HepG2 (cell line): ENCODE measurements at regions not wholly inside any gene's neighbourhood (a gene's known extent, or its start where the extent isn't known, plus 50 kb on each side); places are given as distances from the start of the nearest gene placed in this dataset.

Experiments used
- ATAC-seq: fragments of 200-7000 bp; cut with Tn5 transposase; 3 replicates; pipeline ENCODE4 v1.9.1; 2020; ENCODE audit warnings: mild to moderate bottlenecking, moderate library complexity
- BruUV-seq: library from RNA; stranded (reverse); fragments of 400-500 nt; replicated peaks from 2 replicates; lab custom pipeline; 2021; lab: Mats Ljungman, UMichigan
- CTCF ChIA-PET: fragments of 300-600 bp; formaldehyde crosslinking; extraction: SDS; loops from one replicate; lab custom pipeline; 2021; ENCODE audit warnings: low total read pairs, inconsistent platforms, low intra/inter-chr PET ratio; lab: Yijun Ruan, JAX
- POLR2A ChIA-PET: fragments of 350-600 bp; sonication (Branson Sonifier 250); formaldehyde crosslinking; loops from one replicate; lab custom pipeline; 2020; ENCODE audit warnings: antibody characterized with exemption, inconsistent platforms; lab: Yijun Ruan, JAX
- DNase-seq: peaks from one replicate; pipeline ENCODE4 v3.0.0-alpha.2; 2015; ENCODE audit warnings: low spot score
- FAIRE-seq: peaks from 3 replicates; lab custom pipeline; 2011; peaks lifted over from hg19 to GRCh38; lab: Jason Lieb, UNC
- H2AFZ ChIP-seq: one replicate; pipeline ENCODE4 v1.6.1; 2011; ENCODE audit warnings: low read length, inconsistent platforms
- H3K27ac ChIP-seq: fragments of 300-600 bp; 3 replicates; pipeline ENCODE4 v1.8.0; 2011; ENCODE audit warnings: mixed run types, mild to moderate bottlenecking, mixed read lengths, low read length, inconsistent platforms; ENCODE audit not compliant: insufficient read depth; ENCODE audit errors: extremely low read length
- H3K27me3 ChIP-seq, 2 experiments: fragments of 200-600 bp in 1 of 2; 2 replicates in 1 of 2; 3 replicates in 1 of 2; pipeline versions ENCODE4 v1.6.0 to v1.8.0; 2011; ENCODE audit warnings: low read length in 2 of 2, mild to moderate bottlenecking in 2 of 2, moderate library complexity in 2 of 2, inconsistent platforms in 1 of 2; ENCODE audit not compliant: insufficient read depth in 2 of 2, control insufficient read depth in 1 of 2
- H3K36me3 ChIP-seq, 2 experiments: fragments of 200-600 bp in 1 of 2; replicated peaks in 1 of 2; 2 replicates in 1 of 2; 3 replicates in 1 of 2; pipeline versions ENCODE4 v1.5.1 to v1.8.0; 2011; ENCODE audit warnings: low read length in 2 of 2, inconsistent platforms in 1 of 2; ENCODE audit not compliant: insufficient read depth in 2 of 2, control insufficient read depth in 1 of 2
- H3K4me1 ChIP-seq: 2 replicates; pipeline ENCODE4 v1.5.1; 2012; ENCODE audit warnings: low read length, inconsistent platforms; ENCODE audit not compliant: insufficient read depth
- H3K4me2 ChIP-seq: 2 replicates; pipeline ENCODE4 v1.6.0; 2011; ENCODE audit warnings: low read depth, low read length, inconsistent platforms
- H3K4me3 ChIP-seq, 3 experiments: fragments of 200-600 bp in 1 of 3; sonication (generic), shearing (Covaris generic) in 1 of 3; replicated peaks in 1 of 3; 2 replicates each; pipeline ENCODE4 v1.5.1; 2011 to 2016; ENCODE audit warnings: low read length in 3 of 3, inconsistent platforms in 2 of 3, low read depth in 2 of 3, mild to moderate bottlenecking in 2 of 3, control low read depth in 1 of 3, mixed read lengths in 1 of 3; ENCODE audit not compliant: insufficient read depth in 1 of 3
- H3K79me2 ChIP-seq: one replicate; pipeline ENCODE4 v1.6.1; 2011; ENCODE audit warnings: low read length, inconsistent platforms; ENCODE audit not compliant: insufficient read depth
- H3K9ac ChIP-seq: 2 replicates; pipeline ENCODE4 v1.6.0; 2011; ENCODE audit warnings: mild to moderate bottlenecking, low read depth, low read length, inconsistent platforms; ENCODE audit not compliant: insufficient read depth
- H3K9me3 ChIP-seq: 2 replicates; pipeline ENCODE4 v1.5.1; 2012; ENCODE audit warnings: mild to moderate bottlenecking, low read length
- H4K20me1 ChIP-seq: 2 replicates; pipeline ENCODE4 v1.6.0; 2011; ENCODE audit warnings: inconsistent platforms, mild to moderate bottlenecking, low read length, moderate library complexity; ENCODE audit not compliant: insufficient read depth
- AGO1 ChIP-seq: fragments of 200-400 bp; formaldehyde crosslinking; IDR thresholded peaks from 2 replicates; pipeline ENCODE4 v1.6.1; 2017; ENCODE audit warnings: mild to moderate bottlenecking, low read depth, low read length, moderate library complexity; ENCODE audit not compliant: poor library complexity, severe bottlenecking
- ARNT ChIP-seq: fragments of 450-650 bp; IDR thresholded peaks from 2 replicates; pipeline ENCODE4 v1.6.1; 2017
- GABPB1 ChIP-seq: IDR thresholded peaks from 2 replicates; pipeline ENCODE4 v1.6.1; 2016; ENCODE audit warnings: mild to moderate bottlenecking, missing genetic modification reagents, moderate library complexity, missing compliant biosample characterization
- ISX ChIP-seq: sonication (generic); formaldehyde crosslinking; conservative IDR thresholded peaks from 2 replicates; pipeline ENCODE4 v1.5.0; 2020; ENCODE audit warnings: missing genetic modification reagents
- KLF9 ChIP-seq: IDR thresholded peaks from 2 replicates; pipeline ENCODE4 v1.6.1; 2016; ENCODE audit warnings: low read depth
- NRL ChIP-seq: sonication (generic); formaldehyde crosslinking; IDR thresholded peaks from 2 replicates; pipeline ENCODE4 v1.5.0; 2020; ENCODE audit warnings: missing genetic modification reagents, mild to moderate bottlenecking, moderate library complexity, borderline replicate concordance
- PHF5A ChIP-seq: IDR thresholded peaks from one replicate; pipeline ENCODE4 v1.6.1; 2018; ENCODE audit warnings: low read depth, missing genetic modification reagents; ENCODE audit not compliant: unreplicated experiment
- RELA ChIP-seq: sonication (generic); formaldehyde crosslinking; IDR thresholded peaks from 2 replicates; pipeline ENCODE4 v1.4.0; 2020; ENCODE audit warnings: missing genetic modification reagents
- RXRB ChIP-seq: IDR thresholded peaks from 2 replicates; pipeline ENCODE4 v1.6.1; 2016; ENCODE audit warnings: borderline replicate concordance, missing genetic modification reagents, missing compliant biosample characterization
- SSRP1 ChIP-seq: IDR thresholded peaks from 2 replicates; pipeline ENCODE4 v1.6.1; 2016; ENCODE audit warnings: control low read depth
- XRCC5 ChIP-seq: fragments of 200-400 bp; formaldehyde crosslinking; optimal IDR thresholded peaks from 2 replicates; pipeline ENCODE3; 2017; ENCODE audit warnings: mild to moderate bottlenecking, low read length
- ZIK1 ChIP-seq: sonication (generic); formaldehyde crosslinking; IDR thresholded peaks from 2 replicates; pipeline ENCODE4 v1.5.0; 2020; ENCODE audit warnings: mild to moderate bottlenecking, low read depth, missing genetic modification reagents, borderline replicate concordance
- ZNF232 ChIP-seq: sonication (generic); formaldehyde crosslinking; IDR thresholded peaks from 2 replicates; pipeline ENCODE4 v1.4.0; 2020; ENCODE audit warnings: missing genetic modification reagents, borderline replicate concordance
- ZNF850 ChIP-seq: sonication (generic); formaldehyde crosslinking; conservative IDR thresholded peaks from 2 replicates; pipeline ENCODE4 v1.9.0; 2021; ENCODE audit warnings: mild to moderate bottlenecking, missing genetic modification reagents
- WGBS: methylation state at CpG from one replicate; pipeline ENCODE4 v1.1.6; 2017; ENCODE audit warnings: low lambda C conversion rate; 5-methylcytosine and 5-hydroxymethylcytosine counted together
- in situ Hi-C: cut with HindIII; loops from 2 replicates; pipeline ENCODE4 v1.10.0; 2017; ENCODE audit warnings: low pct_unique_long_range_greater_than_20kb; ENCODE audit not compliant: extremely low pct_ligation_motif_present
- intact Hi-C: fragments of 100-400 bp; cut with micrococcal nuclease; formaldehyde crosslinking; loops from one replicate; pipeline ENCODE4 v1.10.0; 2022; ENCODE audit not compliant: unreplicated experiment
- TF ChIP-seq, protein P1 (sequence below): sonication (generic); formaldehyde crosslinking; IDR thresholded peaks from 2 replicates; pipeline ENCODE4 v1.5.0; 2020; ENCODE audit warnings: mild to moderate bottlenecking, missing genetic modification reagents
- TF ChIP-seq, protein P2 (sequence below): sonication (generic); formaldehyde crosslinking; IDR thresholded peaks from 2 replicates; pipeline ENCODE4 v1.9.0; 2021; ENCODE audit warnings: missing genetic modification reagents, borderline replicate concordance
- TF ChIP-seq, protein P3 (sequence below): sonication (generic); formaldehyde crosslinking; IDR thresholded peaks from 2 replicates; pipeline ENCODE4 v1.5.0; 2020; ENCODE audit warnings: mild to moderate bottlenecking, missing genetic modification reagents
- TF ChIP-seq, protein P4 (sequence below): sonication (generic); formaldehyde crosslinking; IDR thresholded peaks from 2 replicates; pipeline ENCODE4 v1.5.1; 2020; ENCODE audit warnings: missing genetic modification reagents, mild to moderate bottlenecking, borderline replicate concordance

DNA sequence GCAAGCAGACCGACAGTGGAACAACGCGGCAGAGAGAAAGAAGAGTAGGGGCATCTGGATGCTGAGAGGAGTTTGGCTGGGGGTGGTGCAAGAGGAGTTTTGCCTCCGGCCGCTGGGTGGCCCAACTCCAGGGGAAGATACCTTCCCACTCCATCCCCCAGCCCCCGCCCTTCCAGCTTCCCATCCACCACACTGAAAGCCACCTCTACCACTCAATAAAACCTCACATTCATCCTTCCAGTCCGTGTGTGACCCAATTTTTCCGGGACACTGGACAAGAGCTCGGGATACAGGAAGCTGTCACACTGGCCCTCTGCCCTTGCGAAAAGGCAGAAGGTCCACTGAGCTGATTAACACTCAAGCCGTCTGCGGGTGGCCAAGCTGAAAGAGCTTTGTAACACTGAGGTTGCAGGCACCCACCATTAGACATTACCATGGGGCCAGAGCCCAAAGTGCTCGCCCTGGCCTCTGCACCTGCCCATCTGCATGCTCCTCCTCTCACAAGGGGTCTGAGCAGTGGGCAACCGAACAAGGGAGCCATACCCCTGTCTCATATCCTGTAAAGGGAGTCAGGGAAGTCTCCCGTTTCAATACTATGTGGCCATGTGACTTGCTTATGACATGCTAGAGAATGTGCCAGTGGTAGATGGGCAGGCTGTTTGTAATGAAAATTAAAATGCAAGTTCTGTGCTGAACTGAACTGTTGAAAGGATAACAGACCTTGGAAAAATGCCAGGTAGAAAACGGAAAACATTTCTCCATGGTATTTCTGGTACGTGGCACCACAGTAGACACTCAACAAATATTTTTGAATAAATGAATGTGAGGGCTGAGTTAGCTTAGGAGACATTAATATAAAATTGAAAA, 205.1 kb upstream of the STARD13 start:
- ATAC-seq (no peak), DNase-seq (no peak), FAIRE-seq (no peak)
- no peak overlapping the region for H3K27ac ChIP-seq
- H3K79me2 ChIP-seq, result no peaks in the 10 kb centered on the region
- TF ChIP-seq SSRP1 (CRISPR knock-in tag) (no peak), NRL (CRISPR knock-in tag) (no peak), AGO1 (no peak), GABPB1 (CRISPR knock-in tag) (no peak), KLF9 (CRISPR knock-in tag) (no peak), ZNF850 (no peak), RXRB (CRISPR knock-in tag) (no peak), ZNF232 (CRISPR knock-in tag) (no peak), XRCC5 (no peak), RELA (CRISPR knock-in tag) (no peak), ARNT (no peak), ZIK1 (CRISPR knock-in tag) (no peak), PHF5A (no peak), ISX (CRISPR knock-in tag) (no peak)
- TF ChIP-seq, protein P1, sequence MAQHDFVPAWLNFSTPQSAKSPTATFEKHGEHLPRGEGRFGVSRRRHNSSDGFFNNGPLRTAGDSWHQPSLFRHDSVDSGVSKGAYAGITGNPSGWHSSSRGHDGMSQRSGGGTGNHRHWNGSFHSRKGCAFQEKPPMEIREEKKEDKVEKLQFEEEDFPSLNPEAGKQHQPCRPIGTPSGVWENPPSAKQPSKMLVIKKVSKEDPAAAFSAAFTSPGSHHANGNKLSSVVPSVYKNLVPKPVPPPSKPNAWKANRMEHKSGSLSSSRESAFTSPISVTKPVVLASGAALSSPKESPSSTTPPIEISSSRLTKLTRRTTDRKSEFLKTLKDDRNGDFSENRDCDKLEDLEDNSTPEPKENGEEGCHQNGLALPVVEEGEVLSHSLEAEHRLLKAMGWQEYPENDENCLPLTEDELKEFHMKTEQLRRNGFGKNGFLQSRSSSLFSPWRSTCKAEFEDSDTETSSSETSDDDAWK (CRISPR knock-in tag), result no peak
- TF ChIP-seq, protein P2, sequence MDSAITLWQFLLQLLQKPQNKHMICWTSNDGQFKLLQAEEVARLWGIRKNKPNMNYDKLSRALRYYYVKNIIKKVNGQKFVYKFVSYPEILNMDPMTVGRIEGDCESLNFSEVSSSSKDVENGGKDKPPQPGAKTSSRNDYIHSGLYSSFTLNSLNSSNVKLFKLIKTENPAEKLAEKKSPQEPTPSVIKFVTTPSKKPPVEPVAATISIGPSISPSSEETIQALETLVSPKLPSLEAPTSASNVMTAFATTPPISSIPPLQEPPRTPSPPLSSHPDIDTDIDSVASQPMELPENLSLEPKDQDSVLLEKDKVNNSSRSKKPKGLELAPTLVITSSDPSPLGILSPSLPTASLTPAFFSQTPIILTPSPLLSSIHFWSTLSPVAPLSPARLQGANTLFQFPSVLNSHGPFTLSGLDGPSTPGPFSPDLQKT (CRISPR knock-in tag), result no peak
- TF ChIP-seq, protein P3, sequence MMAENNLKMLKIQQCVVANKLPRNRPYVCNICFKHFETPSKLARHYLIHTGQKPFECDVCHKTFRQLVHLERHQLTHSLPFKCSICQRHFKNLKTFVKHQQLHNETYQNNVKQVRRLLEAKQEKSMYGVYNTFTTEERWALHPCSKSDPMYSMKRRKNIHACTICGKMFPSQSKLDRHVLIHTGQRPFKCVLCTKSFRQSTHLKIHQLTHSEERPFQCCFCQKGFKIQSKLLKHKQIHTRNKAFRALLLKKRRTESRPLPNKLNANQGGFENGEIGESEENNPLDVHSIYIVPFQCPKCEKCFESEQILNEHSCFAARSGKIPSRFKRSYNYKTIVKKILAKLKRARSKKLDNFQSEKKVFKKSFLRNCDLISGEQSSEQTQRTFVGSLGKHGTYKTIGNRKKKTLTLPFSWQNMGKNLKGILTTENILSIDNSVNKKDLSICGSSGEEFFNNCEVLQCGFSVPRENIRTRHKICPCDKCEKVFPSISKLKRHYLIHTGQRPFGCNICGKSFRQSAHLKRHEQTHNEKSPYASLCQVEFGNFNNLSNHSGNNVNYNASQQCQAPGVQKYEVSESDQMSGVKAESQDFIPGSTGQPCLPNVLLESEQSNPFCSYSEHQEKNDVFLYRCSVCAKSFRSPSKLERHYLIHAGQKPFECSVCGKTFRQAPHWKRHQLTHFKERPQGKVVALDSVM (CRISPR knock-in tag), result no peak
- TF ChIP-seq, protein P4, sequence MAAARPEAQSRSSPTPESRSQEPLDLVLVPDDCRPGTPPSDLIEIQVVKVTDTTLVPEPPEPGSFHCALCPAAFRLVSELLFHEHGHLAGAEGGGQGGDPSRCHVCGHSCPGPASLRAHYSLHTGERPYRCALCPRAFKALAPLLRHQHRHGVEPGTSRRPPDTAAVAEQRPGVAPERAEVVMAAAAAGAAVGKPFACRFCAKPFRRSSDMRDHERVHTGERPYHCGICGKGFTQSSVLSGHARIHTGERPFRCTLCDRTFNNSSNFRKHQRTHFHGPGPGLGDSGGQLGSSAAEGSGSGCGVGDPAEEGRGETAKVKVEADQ (CRISPR knock-in tag), result no peak
- H4K20me1 ChIP-seq, result no peaks in the 10 kb centered on the region
- ChIA-PET POLR2A (no interaction called here), CTCF (no interaction called here)
- in situ Hi-C loops (no loop called here), intact Hi-C loops (no loop called here)
- no TSS peak for BruUV-seq
- no peak overlapping the region for H3K4me2 ChIP-seq
- no peaks in the 10 kb centered on the region for H3K9me3 ChIP-seq
- WGBS, result 97% methylated on average over 12 of the region's 17 CpGs
- peaks cover 12% of the 10 kb centered on the region; the same call in 1 of the 2 replicates for H3K4me1 ChIP-seq
- no peak overlapping the region for H3K9ac ChIP-seq
- H2AFZ ChIP-seq, result no peak overlapping the region
- H3K36me3 ChIP-seq, result no peaks in the 10 kb centered on the region; a peak in 1 of 5 replicates
- no peaks in the 10 kb centered on the region for H3K27me3 ChIP-seq
- H3K4me3 ChIP-seq, result no peak overlapping the region
